Loucy (cell line): ENCODE measurements at regions not wholly inside any gene's neighbourhood (a gene's known extent, or its start where the extent isn't known, plus 50 kb on each side); places are given as distances from the start of the nearest gene placed in this dataset.

Experiments
- H2AFZ ChIP-seq: fragments of 200-600 bp; sonication (generic); 2 replicates; pipeline ENCODE4 v1.6.0; 2016; ENCODE audit warnings: antibody characterized with exemption, mild to moderate bottlenecking, low read length, moderate library complexity
- H3F3A ChIP-seq: fragments of 200-600 bp; 2 replicates; pipeline ENCODE4 v1.6.0; 2016; ENCODE audit warnings: antibody characterized with exemption, low read depth, mild to moderate bottlenecking
- H3K27me3 ChIP-seq: fragments of 200-600 bp; sonication (generic); 2 replicates; pipeline ENCODE4 v1.6.1; 2014; ENCODE audit warnings: low read length, mild to moderate bottlenecking; ENCODE audit not compliant: insufficient read depth, poor library complexity, severe bottlenecking
- H3K36me3 ChIP-seq: fragments of 200-600 bp; sonication (generic); 2 replicates; pipeline ENCODE4 v1.6.1; 2016; ENCODE audit warnings: low read length; ENCODE audit not compliant: insufficient read depth
- H3K4me1 ChIP-seq: fragments of 200-600 bp; sonication (generic); 2 replicates; pipeline ENCODE4 v1.5.1; 2014; ENCODE audit warnings: low read length, mild to moderate bottlenecking; ENCODE audit not compliant: insufficient read depth, poor library complexity, severe bottlenecking
- H3K4me2 ChIP-seq: fragments of 200-600 bp; sonication (generic); 2 replicates; pipeline ENCODE4 v1.6.0; 2014; ENCODE audit warnings: antibody characterized with exemption, low read length, low read depth, mild to moderate bottlenecking; ENCODE audit not compliant: poor library complexity, severe bottlenecking
- H3K4me3 ChIP-seq: fragments of 200-600 bp; sonication (generic); 2 replicates; pipeline ENCODE4 v1.5.1; 2014; ENCODE audit warnings: low read length, mild to moderate bottlenecking, mixed read lengths; ENCODE audit not compliant: poor library complexity, severe bottlenecking
- H3K79me2 ChIP-seq: fragments of 200-600 bp; sonication (generic); 2 replicates; pipeline ENCODE4 v1.6.1; 2014; ENCODE audit warnings: low read length; ENCODE audit not compliant: insufficient read depth
- H3K9ac ChIP-seq: fragments of 200-600 bp; sonication (generic); 2 replicates; pipeline ENCODE4 v1.6.0; 2014; ENCODE audit warnings: mild to moderate bottlenecking, low read depth, low read length, moderate library complexity; ENCODE audit not compliant: poor library complexity, severe bottlenecking
- H3K9me2 ChIP-seq: fragments of 200-600 bp; sonication (generic); replicated peaks from 2 replicates; pipeline ENCODE4 v1.6.1; 2016; ENCODE audit warnings: low read depth, low read length, mixed read lengths
- H3K9me3 ChIP-seq: fragments of 200-600 bp; sonication (generic); 2 replicates; pipeline ENCODE4 v1.6.1; 2014; ENCODE audit warnings: mild to moderate bottlenecking, antibody characterized with exemption, low read length, low read depth; ENCODE audit not compliant: insufficient read depth
- H4K20me1 ChIP-seq: fragments of 200-600 bp; sonication (generic); 2 replicates; pipeline ENCODE4 v1.6.0; 2014; ENCODE audit warnings: antibody characterized with exemption, low read length, mild to moderate bottlenecking; ENCODE audit not compliant: insufficient read depth, poor library complexity, severe bottlenecking
- CTCF ChIP-seq: fragments of 200-600 bp; sonication (generic); conservative IDR thresholded peaks from 2 replicates; pipeline ENCODE4 v1.5.1; 2014; ENCODE audit warnings: mild to moderate bottlenecking, antibody characterized with exemption, low read length
- EZH2phosphoT487 ChIP-seq: fragments of 200-600 bp; IDR thresholded peaks from 2 replicates; pipeline ENCODE4 v1.6.1; 2018; ENCODE audit warnings: antibody characterized with exemption, mild to moderate bottlenecking, moderate library complexity, borderline replicate concordance

- H3F3A ChIP-seq, result no peaks in the 10 kb centered on the region
- H3K9me2 ChIP-seq, result no peaks in the 10 kb centered on the region
- no peaks in the 10 kb centered on the region for H4K20me1 ChIP-seq
- H3K9ac ChIP-seq, result no peak overlapping the region
- no peaks in the 10 kb centered on the region for H3K36me3 ChIP-seq
- no peak for TF ChIP-seq EZH2phosphoT487
- TF ChIP-seq CTCF, result no peak
- H3K4me1 ChIP-seq, result no peaks in the 10 kb centered on the region
- no peak overlapping the region for H3K4me3 ChIP-seq
- H3K27me3 ChIP-seq, result no peaks in the 10 kb centered on the region
- no peaks in the 10 kb centered on the region for H3K79me2 ChIP-seq
- H2AFZ ChIP-seq, result no peak overlapping the region
- no peaks in the 10 kb centered on the region for H3K9me3 ChIP-seq
- no peak overlapping the region for H3K4me2 ChIP-seq
These were observed 162.1 kb upstream of the SOX5 start for GRCh38 chr12:24111616-24112015.

GRCh38 chr12:24111086-24111485 is 161.6 kb upstream of the SOX5 start:
- H3K4me3 ChIP-seq, result no peak overlapping the region
- H4K20me1 ChIP-seq, result no peaks in the 10 kb centered on the region
- H3K27me3 ChIP-seq, result no peaks in the 10 kb centered on the region
- H3K4me2 ChIP-seq, result no peak overlapping the region
- H3K4me1 ChIP-seq, result no peaks in the 10 kb centered on the region
- H3K9ac ChIP-seq, result no peak overlapping the region
- H3K36me3 ChIP-seq, result no peaks in the 10 kb centered on the region
- TF ChIP-seq EZH2phosphoT487 (no peak), CTCF (no peak)
- H3K9me2 ChIP-seq, result no peaks in the 10 kb centered on the region
- H3F3A ChIP-seq, result no peaks in the 10 kb centered on the region
- no peak overlapping the region for H2AFZ ChIP-seq
- no peaks in the 10 kb centered on the region for H3K79me2 ChIP-seq
- no peaks in the 10 kb centered on the region for H3K9me3 ChIP-seq

- no peak overlapping the region for H3K9ac ChIP-seq
- H2AFZ ChIP-seq, result no peak overlapping the region
- H3K79me2 ChIP-seq, result no peaks in the 10 kb centered on the region
- no peaks in the 10 kb centered on the region for H3K27me3 ChIP-seq
- no peaks in the 10 kb centered on the region for H3K4me1 ChIP-seq
- no peaks in the 10 kb centered on the region for H3F3A ChIP-seq
- TF ChIP-seq CTCF, result peak; percentile 81
- no peak for TF ChIP-seq EZH2phosphoT487
- no peaks in the 10 kb centered on the region for H3K9me2 ChIP-seq
- no peaks in the 10 kb centered on the region for H3K36me3 ChIP-seq
- no peaks in the 10 kb centered on the region for H4K20me1 ChIP-seq
- no peaks in the 10 kb centered on the region for H3K9me3 ChIP-seq
- no peak overlapping the region for H3K4me3 ChIP-seq
- no peak overlapping the region for H3K4me2 ChIP-seq
These were observed 160.0 kb upstream of the SOX5 start for GRCh38 chr12:24109381-24110039.
